Chondrocyte (in vitro differentiated cells): ENCODE measurements at regions not wholly inside any gene's neighbourhood (a gene's known extent, or its start where the extent isn't known, plus 50 kb on each side); places are given as distances from the start of the nearest gene placed in this dataset.

Experiments
- DNase-seq: peaks from one replicate; pipeline ENCODE4 v3.0.0; 2021; ENCODE audit warnings: mixed read lengths, low spot score
- H3K27ac Mint-ChIP-seq: one replicate; pipeline ENCODE4 v1.8.0; 2021; ENCODE audit warnings: mild to moderate bottlenecking, moderate library complexity, mixed read lengths; ENCODE audit not compliant: unreplicated experiment
- H3K27me3 Mint-ChIP-seq: 2 replicates; pipeline ENCODE4 v1.8.0; 2021; ENCODE audit warnings: low read depth, mixed read lengths
- H3K36me3 Mint-ChIP-seq: 2 replicates; pipeline ENCODE4 v1.8.0; 2021; ENCODE audit warnings: low read depth, mixed read lengths
- H3K4me1 Mint-ChIP-seq: 2 replicates; pipeline ENCODE4 v1.8.0; 2021; ENCODE audit warnings: low read depth, mild to moderate bottlenecking, mixed read lengths
- H3K4me3 Mint-ChIP-seq: one replicate; pipeline ENCODE4 v1.8.0; 2021; ENCODE audit warnings: mild to moderate bottlenecking, moderate library complexity, mixed read lengths; ENCODE audit not compliant: unreplicated experiment
- H3K9me3 Mint-ChIP-seq: 2 replicates; pipeline ENCODE4 v1.8.0; 2021; ENCODE audit warnings: low read depth, mixed read lengths
- TF ChIP-seq, protein P1 (sequence below): fragments of 200-600 bp; sonication (generic); IDR thresholded peaks from 2 replicates; pipeline ENCODE4 v1.5.0; 2021; ENCODE audit warnings: antibody characterized with exemption, mild to moderate bottlenecking, moderate library complexity

DNA sequence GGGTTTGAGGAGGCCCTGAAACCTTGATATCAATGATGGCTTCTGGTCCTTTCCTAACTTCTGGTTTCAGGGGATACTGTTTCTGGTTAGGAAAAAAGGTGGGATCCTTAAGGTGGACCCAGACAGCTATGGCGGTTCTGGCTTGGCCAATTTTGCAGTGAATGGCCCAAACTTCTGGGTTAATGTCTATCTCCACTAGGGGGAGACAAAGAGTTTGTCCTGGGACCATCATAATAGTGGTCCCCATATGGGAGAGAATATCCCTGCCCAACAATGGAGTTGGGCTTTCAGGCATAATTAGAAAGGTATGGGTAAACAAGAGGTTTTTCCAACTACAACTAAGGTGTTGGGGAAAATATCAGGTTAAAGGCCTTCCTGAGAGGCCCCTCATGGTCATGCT is 273.5 kb downstream of the CALCRL start:
- Mint-ChIP-seq H3K27ac (no peak overlapping the region), H3K36me3 (no peaks in the 10 kb centered on the region), H3K9me3 (peaks cover 2% of the 10 kb centered on the region), H3K27me3 (no peaks in the 10 kb centered on the region), H3K4me1 (no peaks in the 10 kb centered on the region), H3K4me3 (no peak overlapping the region)
- TF ChIP-seq, protein P1, sequence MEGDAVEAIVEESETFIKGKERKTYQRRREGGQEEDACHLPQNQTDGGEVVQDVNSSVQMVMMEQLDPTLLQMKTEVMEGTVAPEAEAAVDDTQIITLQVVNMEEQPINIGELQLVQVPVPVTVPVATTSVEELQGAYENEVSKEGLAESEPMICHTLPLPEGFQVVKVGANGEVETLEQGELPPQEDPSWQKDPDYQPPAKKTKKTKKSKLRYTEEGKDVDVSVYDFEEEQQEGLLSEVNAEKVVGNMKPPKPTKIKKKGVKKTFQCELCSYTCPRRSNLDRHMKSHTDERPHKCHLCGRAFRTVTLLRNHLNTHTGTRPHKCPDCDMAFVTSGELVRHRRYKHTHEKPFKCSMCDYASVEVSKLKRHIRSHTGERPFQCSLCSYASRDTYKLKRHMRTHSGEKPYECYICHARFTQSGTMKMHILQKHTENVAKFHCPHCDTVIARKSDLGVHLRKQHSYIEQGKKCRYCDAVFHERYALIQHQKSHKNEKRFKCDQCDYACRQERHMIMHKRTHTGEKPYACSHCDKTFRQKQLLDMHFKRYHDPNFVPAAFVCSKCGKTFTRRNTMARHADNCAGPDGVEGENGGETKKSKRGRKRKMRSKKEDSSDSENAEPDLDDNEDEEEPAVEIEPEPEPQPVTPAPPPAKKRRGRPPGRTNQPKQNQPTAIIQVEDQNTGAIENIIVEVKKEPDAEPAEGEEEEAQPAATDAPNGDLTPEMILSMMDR = peak; percentile 69
- no peak for DNase-seq

DNA sequence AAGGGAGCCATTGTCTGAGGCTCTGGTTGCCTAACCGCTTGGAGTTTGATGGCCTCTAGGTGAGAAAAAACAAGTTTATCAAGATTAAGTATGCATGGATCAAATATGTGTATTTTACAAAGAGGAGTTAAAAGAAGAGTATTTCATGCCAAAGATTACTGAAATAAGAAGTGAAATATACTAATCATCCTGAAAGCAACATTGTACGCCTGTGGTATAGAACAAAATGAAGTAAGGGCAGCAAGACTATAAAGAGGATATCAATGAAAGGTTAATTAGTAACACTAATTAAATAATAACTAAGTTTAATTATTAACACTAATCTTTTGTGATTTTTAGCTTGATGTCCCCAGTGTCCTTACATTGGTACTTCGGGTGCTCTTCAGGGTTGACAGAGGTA is 276.7 kb downstream of the CALCRL start:
- Mint-ChIP-seq H3K4me1 (no peaks in the 10 kb centered on the region), H3K27me3 (no peaks in the 10 kb centered on the region), H3K4me3 (no peak overlapping the region), H3K36me3 (no peaks in the 10 kb centered on the region), H3K9me3 (peaks cover 2% of the 10 kb centered on the region), H3K27ac (no peak overlapping the region)
- no peak for DNase-seq
- TF ChIP-seq, protein P1 = no peak

DNA sequence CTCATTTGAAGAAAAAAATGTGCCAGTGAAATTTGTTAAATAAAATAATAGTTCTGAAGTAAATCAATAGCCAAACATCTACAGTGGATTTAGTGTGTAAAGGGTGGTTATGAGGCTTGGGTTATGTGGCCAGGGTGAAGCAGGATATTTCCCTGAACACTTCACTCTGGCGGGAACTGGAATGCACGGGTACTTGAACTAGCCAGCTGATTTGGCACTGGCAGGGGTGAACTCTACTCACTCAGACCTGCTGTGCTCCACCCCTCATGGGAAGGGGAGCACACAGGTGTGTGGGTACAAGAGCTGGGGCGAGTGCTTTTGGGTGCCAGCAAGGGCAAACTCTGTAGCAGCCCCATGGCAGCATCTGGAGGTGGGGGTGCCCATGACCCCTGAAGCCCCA is 278.2 kb downstream of the CALCRL start:
- no peak overlapping the region for H3K27ac Mint-ChIP-seq

DNA sequence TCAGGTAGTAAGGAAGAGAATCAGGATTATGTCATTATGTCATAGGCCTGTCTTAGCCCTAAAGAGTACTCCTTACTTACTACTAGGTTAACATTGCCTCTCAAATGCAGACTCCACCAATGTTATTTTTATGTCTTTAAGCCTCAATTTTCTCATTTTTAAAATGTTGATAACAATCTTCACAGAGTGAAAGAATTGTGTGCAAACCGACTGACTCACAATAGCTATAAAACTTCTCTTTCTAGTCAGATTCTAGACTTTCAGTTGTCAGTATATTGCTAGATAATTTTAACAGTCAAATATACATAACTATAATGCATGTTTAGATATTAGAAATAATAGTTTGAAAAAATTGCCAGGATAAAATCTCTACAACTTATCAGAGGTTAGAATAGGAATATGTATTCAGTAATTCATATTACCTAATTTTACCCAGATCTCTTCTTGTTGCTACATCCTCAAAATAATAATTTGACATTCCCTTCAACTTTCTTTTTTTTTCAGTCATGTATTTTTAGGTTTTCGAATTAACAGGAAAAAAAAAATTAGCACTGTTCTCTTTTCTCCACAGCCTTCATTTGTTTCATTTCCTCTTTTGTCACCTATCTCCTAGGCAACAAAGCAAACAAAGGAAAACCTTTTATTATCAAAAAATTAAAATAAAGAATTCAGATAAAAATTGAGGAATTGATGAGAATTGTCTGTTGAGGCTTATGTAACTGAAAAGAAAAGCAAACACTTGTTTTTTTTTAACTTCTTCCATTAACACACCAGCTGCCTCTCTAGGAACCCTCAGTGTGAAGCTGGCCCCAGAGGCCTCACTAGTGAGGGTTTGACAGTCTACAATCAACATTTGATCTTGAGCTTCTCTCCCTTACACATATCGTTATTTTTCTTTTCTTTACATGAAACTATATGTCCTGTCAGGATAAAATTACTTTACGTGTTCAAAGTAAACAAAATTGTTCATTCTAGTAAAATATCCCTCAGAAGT is 279.0 kb downstream of the CALCRL start:
- no peaks in the 10 kb centered on the region for H3K36me3 Mint-ChIP-seq
- H3K27ac Mint-ChIP-seq = no peak overlapping the region
- no peak for DNase-seq
- TF ChIP-seq, protein P1 = no peak
- no peaks in the 10 kb centered on the region for H3K4me1 Mint-ChIP-seq
- H3K9me3 Mint-ChIP-seq = peaks cover 2% of the 10 kb centered on the region
- no peaks in the 10 kb centered on the region for H3K27me3 Mint-ChIP-seq
- H3K4me3 Mint-ChIP-seq = no peak overlapping the region

More for the DNA sequence above, 278.2 kb downstream of the CALCRL start:
- Mint-ChIP-seq H3K4me3 (no peak overlapping the region), H3K36me3 (no peaks in the 10 kb centered on the region), H3K4me1 (no peaks in the 10 kb centered on the region), H3K9me3 (peaks cover 2% of the 10 kb centered on the region), H3K27me3 (no peaks in the 10 kb centered on the region)
- DNase-seq = peak; percentile 37
- TF ChIP-seq, protein P1 = no peak

DNA sequence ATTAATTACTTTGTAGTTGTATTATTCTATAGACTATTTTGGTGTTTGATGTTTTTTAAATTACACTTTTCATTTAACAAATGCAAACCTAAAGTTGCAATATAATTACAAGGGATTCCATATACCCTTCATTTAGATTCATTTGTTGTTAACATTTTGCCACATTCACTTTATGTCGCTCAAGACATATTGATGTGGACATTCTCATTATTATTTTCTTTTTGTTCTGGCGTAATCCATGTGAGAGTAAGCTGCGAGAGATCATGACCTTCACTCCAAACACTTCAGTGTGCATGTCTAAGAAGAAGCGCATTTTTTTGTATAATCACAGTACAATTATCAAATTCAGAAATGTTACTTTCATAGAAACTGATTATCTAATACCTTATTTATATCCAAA is 280.6 kb downstream of the CALCRL start:
- Mint-ChIP-seq H3K36me3 (peaks cover 1% of the 10 kb centered on the region), H3K4me1 (no peaks in the 10 kb centered on the region), H3K27ac (no peak overlapping the region), H3K4me3 (no peak overlapping the region), H3K27me3 (peaks cover 2% of the 10 kb centered on the region), H3K9me3 (peaks cover 2% of the 10 kb centered on the region)
- TF ChIP-seq, protein P1 = no peak
- no peak for DNase-seq
